ENCODE measurements at regions not wholly inside any gene's neighbourhood (a gene's known extent, or its start where the extent isn't known, plus 50 kb on each side); places are given as distances from the start of the nearest gene placed in this dataset.

GRCh38 chr12:131616043-131616700 lies 94.7 kb upstream of the SFSWAP start:
- Histone ChIP-seq H3K9me2 (ENCODE audit: insufficient read depth, low read length) (no peaks in the 10 kb centered on the region), H2AFZ (ENCODE audit: low read depth, low read length) (no peak overlapping the region), H3K79me2 (replicated peaks; ENCODE audit: insufficient read depth, low read length) (no peaks in the 10 kb centered on the region), H3K27me3 (ENCODE audit: insufficient read depth, low read depth, low read length) (no peaks in the 10 kb centered on the region), H3K4me3 (ENCODE audit: low read length) (no peak overlapping the region), H3K27ac (ENCODE audit: low read length) (no peak overlapping the region), H3K9ac (ENCODE audit: low read length) (no peak overlapping the region), H4K20me1 (ENCODE audit: insufficient read depth) (no peaks in the 10 kb centered on the region), H3K36me3 (ENCODE audit: insufficient read depth, low read length) (no peaks in the 10 kb centered on the region), H3F3A (ENCODE audit: insufficient read depth, low read length, poor library complexity, severe bottlenecking) (no peaks in the 10 kb centered on the region), H3K9me3 (ENCODE audit: low read length) (no peaks in the 10 kb centered on the region), H3K4me2 (ENCODE audit: low read length) (no peak overlapping the region)
- TF ChIP-seq RAD21 (conservative IDR thresholded peaks at IDR 0.05) (no peak), EP300 (conservative IDR thresholded peaks at IDR 0.05; ENCODE audit: poor library complexity, severe bottlenecking) (no peak), EZH2 (IDR thresholded peaks at IDR 0.05; ENCODE audit: borderline replicate concordance, insufficient read depth, low read length, poor library complexity, severe bottlenecking) (no peak), TAF1 (IDR thresholded peaks at IDR 0.05; ENCODE audit: low read depth) (no peak), MXI1 (conservative IDR thresholded peaks at IDR 0.05; ENCODE audit: poor library complexity, severe bottlenecking) (no peak), SMC3 (conservative IDR thresholded peaks at IDR 0.05; ENCODE audit: poor library complexity) (no peak), POLR2AphosphoS5 (IDR thresholded peaks at IDR 0.05) (no peak)
- TF ChIP-seq, protein P1, sequence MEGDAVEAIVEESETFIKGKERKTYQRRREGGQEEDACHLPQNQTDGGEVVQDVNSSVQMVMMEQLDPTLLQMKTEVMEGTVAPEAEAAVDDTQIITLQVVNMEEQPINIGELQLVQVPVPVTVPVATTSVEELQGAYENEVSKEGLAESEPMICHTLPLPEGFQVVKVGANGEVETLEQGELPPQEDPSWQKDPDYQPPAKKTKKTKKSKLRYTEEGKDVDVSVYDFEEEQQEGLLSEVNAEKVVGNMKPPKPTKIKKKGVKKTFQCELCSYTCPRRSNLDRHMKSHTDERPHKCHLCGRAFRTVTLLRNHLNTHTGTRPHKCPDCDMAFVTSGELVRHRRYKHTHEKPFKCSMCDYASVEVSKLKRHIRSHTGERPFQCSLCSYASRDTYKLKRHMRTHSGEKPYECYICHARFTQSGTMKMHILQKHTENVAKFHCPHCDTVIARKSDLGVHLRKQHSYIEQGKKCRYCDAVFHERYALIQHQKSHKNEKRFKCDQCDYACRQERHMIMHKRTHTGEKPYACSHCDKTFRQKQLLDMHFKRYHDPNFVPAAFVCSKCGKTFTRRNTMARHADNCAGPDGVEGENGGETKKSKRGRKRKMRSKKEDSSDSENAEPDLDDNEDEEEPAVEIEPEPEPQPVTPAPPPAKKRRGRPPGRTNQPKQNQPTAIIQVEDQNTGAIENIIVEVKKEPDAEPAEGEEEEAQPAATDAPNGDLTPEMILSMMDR (IDR thresholded peaks at IDR 0.05; ENCODE audit: poor library complexity, severe bottlenecking) = no peak
- TF ChIP-seq, protein P2, sequence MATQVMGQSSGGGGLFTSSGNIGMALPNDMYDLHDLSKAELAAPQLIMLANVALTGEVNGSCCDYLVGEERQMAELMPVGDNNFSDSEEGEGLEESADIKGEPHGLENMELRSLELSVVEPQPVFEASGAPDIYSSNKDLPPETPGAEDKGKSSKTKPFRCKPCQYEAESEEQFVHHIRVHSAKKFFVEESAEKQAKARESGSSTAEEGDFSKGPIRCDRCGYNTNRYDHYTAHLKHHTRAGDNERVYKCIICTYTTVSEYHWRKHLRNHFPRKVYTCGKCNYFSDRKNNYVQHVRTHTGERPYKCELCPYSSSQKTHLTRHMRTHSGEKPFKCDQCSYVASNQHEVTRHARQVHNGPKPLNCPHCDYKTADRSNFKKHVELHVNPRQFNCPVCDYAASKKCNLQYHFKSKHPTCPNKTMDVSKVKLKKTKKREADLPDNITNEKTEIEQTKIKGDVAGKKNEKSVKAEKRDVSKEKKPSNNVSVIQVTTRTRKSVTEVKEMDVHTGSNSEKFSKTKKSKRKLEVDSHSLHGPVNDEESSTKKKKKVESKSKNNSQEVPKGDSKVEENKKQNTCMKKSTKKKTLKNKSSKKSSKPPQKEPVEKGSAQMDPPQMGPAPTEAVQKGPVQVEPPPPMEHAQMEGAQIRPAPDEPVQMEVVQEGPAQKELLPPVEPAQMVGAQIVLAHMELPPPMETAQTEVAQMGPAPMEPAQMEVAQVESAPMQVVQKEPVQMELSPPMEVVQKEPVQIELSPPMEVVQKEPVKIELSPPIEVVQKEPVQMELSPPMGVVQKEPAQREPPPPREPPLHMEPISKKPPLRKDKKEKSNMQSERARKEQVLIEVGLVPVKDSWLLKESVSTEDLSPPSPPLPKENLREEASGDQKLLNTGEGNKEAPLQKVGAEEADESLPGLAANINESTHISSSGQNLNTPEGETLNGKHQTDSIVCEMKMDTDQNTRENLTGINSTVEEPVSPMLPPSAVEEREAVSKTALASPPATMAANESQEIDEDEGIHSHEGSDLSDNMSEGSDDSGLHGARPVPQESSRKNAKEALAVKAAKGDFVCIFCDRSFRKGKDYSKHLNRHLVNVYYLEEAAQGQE (IDR thresholded peaks at IDR 0.05; ENCODE audit: borderline replicate concordance) = no peak

DNA sequence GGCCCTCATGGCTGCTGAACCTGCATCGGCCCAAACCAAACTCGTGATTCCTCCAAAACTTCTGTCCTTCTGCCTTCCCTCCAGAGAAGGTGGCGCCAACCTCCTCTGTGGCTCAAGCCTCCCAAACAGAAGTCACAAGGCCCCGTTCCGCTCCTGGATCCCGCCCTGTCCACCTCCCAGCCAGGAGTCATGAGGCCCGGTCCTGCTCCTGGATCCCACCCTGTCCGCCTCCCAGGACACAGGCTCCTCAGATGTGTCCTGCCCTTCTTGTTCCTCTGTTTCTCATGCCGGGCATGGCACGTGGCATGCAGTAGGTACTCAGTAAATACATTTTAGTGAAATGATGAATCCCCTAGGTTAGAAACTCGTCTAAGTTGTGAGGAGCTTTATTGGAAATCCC lies 94.2 kb upstream of the SFSWAP start:
- Histone ChIP-seq H4K20me1 (ENCODE audit: insufficient read depth) (no peaks in the 10 kb centered on the region), H3K9me3 (ENCODE audit: low read length) (no peaks in the 10 kb centered on the region), H3K4me3 (ENCODE audit: low read length) (no peak overlapping the region), H3K9ac (ENCODE audit: low read length) (no peak overlapping the region), H3K27ac (ENCODE audit: low read length) (no peak overlapping the region), H3K79me2 (replicated peaks; ENCODE audit: insufficient read depth, low read length) (no peaks in the 10 kb centered on the region), H3K4me2 (ENCODE audit: low read length) (no peak overlapping the region), H3F3A (ENCODE audit: insufficient read depth, low read length, poor library complexity, severe bottlenecking) (no peaks in the 10 kb centered on the region), H3K9me2 (ENCODE audit: insufficient read depth, low read length) (no peaks in the 10 kb centered on the region), H3K27me3 (ENCODE audit: insufficient read depth, low read depth, low read length) (no peaks in the 10 kb centered on the region), H3K36me3 (ENCODE audit: insufficient read depth, low read length) (no peaks in the 10 kb centered on the region), H2AFZ (ENCODE audit: low read depth, low read length) (no peak overlapping the region)
- TF ChIP-seq, protein P2 (IDR thresholded peaks at IDR 0.05; ENCODE audit: borderline replicate concordance) = no peak
- TF ChIP-seq EZH2 (IDR thresholded peaks at IDR 0.05; ENCODE audit: borderline replicate concordance, insufficient read depth, low read length, poor library complexity, severe bottlenecking) = no peak
- TF ChIP-seq TAF1 (IDR thresholded peaks at IDR 0.05; ENCODE audit: low read depth) = no peak
- TF ChIP-seq SMC3 (conservative IDR thresholded peaks at IDR 0.05; ENCODE audit: poor library complexity) = no peak
- TF ChIP-seq, protein P1 (IDR thresholded peaks at IDR 0.05; ENCODE audit: poor library complexity, severe bottlenecking) = no peak
- no peak for TF ChIP-seq RAD21 (conservative IDR thresholded peaks at IDR 0.05)
- no peak for TF ChIP-seq MXI1 (conservative IDR thresholded peaks at IDR 0.05; ENCODE audit: poor library complexity, severe bottlenecking)
- no peak for TF ChIP-seq EP300 (conservative IDR thresholded peaks at IDR 0.05; ENCODE audit: poor library complexity, severe bottlenecking)
- no peak for TF ChIP-seq POLR2AphosphoS5 (IDR thresholded peaks at IDR 0.05)

All from neural cell (in vitro differentiated cells).